Activated B cell treated with CpG ODN at 0.5 μM for 24 hours (primary cell): ENCODE measurements at regions not wholly inside any gene's neighbourhood (a gene's known extent, or its start where the extent isn't known, plus 50 kb on each side); places are given as distances from the start of the nearest gene placed in this dataset.

Source experiments
- ATAC-seq: fragments of 200-7000 bp; cut with Tn5 transposase; one replicate; pipeline ENCODE4 v1.10.0; 2021; ENCODE audit warnings: low read depth, mild to moderate bottlenecking, moderate library complexity
- CTCF ChIA-PET: fragments of 350-600 bp; sonication (Branson Sonifier 250); formaldehyde crosslinking; loops from one replicate; lab custom pipeline; 2021; ENCODE audit warnings: antibody characterized with exemption; lab: Charles Lee
- POLR2A ChIA-PET: fragments of 350-600 bp; sonication (Branson Sonifier 250); formaldehyde crosslinking; loops from one replicate; lab custom pipeline; 2021; ENCODE audit warnings: antibody characterized with exemption; lab: Charles Lee
- DNase-seq: peaks from one replicate; pipeline ENCODE4 v3.0.0; 2022
- H3K27ac Mint-ChIP-seq: one replicate; pipeline ENCODE4 v1.8.0; 2020; ENCODE audit warnings: mixed read lengths
- H3K27me3 Mint-ChIP-seq: one replicate; pipeline ENCODE4 v1.8.0; 2021; ENCODE audit warnings: mixed read lengths
- H3K36me3 Mint-ChIP-seq: one replicate; pipeline ENCODE4 v1.8.0; 2021; ENCODE audit warnings: low read depth, mixed read lengths
- H3K4me1 Mint-ChIP-seq: one replicate; pipeline ENCODE4 v1.8.0; 2021; ENCODE audit warnings: mixed read lengths
- H3K4me3 Mint-ChIP-seq: one replicate; pipeline ENCODE4 v1.8.0; 2020; ENCODE audit warnings: mild to moderate bottlenecking, mixed read lengths
- H3K9me3 Mint-ChIP-seq: one replicate; pipeline ENCODE4 v1.8.0; 2020; ENCODE audit warnings: mixed read lengths
- intact Hi-C: fragments of 100-400 bp; cut with micrococcal nuclease; formaldehyde crosslinking; loops from one replicate; pipeline ENCODE4 v1.15.1; 2024
- TF ChIP-seq, protein P1 (sequence below): fragments of 200-600 bp; IDR thresholded peaks from one replicate; pipeline ENCODE4 v1.8.0; 2022; ENCODE audit warnings: antibody characterized with exemption, mild to moderate bottlenecking

DNA sequence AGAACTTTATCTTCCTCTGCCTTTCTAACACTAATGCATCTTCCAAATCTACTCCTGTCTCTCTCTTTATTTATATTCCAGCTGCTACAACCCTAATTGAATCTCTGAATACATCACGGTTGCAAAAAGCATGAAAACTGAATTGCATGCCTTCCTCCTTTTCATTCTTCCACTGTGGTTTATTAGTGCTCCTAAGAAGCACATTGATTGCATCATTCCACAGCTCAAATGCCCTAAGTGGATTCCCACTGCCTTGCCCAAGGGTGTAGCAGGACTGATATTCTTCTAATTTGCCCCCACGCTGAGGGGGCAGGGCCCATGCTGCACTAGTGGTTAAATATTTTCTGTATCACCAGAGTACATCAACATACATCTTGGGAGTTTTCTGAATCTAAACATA lies 640.8 kb downstream of the EFNB2 start:
- CTCF ChIA-PET, result no interaction called here
- TF ChIP-seq, protein P1, sequence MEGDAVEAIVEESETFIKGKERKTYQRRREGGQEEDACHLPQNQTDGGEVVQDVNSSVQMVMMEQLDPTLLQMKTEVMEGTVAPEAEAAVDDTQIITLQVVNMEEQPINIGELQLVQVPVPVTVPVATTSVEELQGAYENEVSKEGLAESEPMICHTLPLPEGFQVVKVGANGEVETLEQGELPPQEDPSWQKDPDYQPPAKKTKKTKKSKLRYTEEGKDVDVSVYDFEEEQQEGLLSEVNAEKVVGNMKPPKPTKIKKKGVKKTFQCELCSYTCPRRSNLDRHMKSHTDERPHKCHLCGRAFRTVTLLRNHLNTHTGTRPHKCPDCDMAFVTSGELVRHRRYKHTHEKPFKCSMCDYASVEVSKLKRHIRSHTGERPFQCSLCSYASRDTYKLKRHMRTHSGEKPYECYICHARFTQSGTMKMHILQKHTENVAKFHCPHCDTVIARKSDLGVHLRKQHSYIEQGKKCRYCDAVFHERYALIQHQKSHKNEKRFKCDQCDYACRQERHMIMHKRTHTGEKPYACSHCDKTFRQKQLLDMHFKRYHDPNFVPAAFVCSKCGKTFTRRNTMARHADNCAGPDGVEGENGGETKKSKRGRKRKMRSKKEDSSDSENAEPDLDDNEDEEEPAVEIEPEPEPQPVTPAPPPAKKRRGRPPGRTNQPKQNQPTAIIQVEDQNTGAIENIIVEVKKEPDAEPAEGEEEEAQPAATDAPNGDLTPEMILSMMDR, result no peak
- H3K27ac Mint-ChIP-seq, result no peak overlapping the region
- POLR2A ChIA-PET, result no interaction called here
- intact Hi-C loops, result no loop called here
- no peak for ATAC-seq
- H3K9me3 Mint-ChIP-seq, result peaks cover 5% of the 10 kb centered on the region
- no peaks in the 10 kb centered on the region for H3K36me3 Mint-ChIP-seq
- H3K4me1 Mint-ChIP-seq, result no peaks in the 10 kb centered on the region
- no peak for DNase-seq
- no peak overlapping the region for H3K4me3 Mint-ChIP-seq
- H3K27me3 Mint-ChIP-seq, result no peaks in the 10 kb centered on the region

DNA sequence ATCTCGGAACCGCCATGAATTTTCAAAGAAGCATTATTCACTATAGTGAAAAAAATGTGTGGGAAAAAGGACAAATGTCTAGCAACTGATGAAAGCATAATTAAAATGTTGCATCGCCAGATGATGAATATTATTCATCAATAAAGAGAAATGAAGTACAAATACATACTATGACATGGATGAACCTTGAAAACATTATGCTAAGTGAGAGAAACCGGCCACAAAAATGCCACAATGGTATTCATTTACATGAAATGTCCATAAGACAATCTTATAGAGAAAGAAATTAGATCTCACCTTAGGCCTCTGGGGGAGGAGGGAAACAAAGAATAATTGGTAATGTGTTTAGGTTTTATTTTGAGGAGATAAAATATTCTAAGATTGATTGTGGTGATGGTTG lies 645.0 kb downstream of the EFNB2 start:
- Mint-ChIP-seq H3K4me1 (no peaks in the 10 kb centered on the region), H3K9me3 (no peaks in the 10 kb centered on the region), H3K27me3 (no peaks in the 10 kb centered on the region), H3K36me3 (no peaks in the 10 kb centered on the region), H3K27ac (no peak overlapping the region), H3K4me3 (no peak overlapping the region)
- ChIA-PET CTCF (no interaction called here), POLR2A (no interaction called here)
- intact Hi-C loops, result no loop called here
- ATAC-seq (no peak), DNase-seq (no peak)
- TF ChIP-seq, protein P1, result no peak

DNA sequence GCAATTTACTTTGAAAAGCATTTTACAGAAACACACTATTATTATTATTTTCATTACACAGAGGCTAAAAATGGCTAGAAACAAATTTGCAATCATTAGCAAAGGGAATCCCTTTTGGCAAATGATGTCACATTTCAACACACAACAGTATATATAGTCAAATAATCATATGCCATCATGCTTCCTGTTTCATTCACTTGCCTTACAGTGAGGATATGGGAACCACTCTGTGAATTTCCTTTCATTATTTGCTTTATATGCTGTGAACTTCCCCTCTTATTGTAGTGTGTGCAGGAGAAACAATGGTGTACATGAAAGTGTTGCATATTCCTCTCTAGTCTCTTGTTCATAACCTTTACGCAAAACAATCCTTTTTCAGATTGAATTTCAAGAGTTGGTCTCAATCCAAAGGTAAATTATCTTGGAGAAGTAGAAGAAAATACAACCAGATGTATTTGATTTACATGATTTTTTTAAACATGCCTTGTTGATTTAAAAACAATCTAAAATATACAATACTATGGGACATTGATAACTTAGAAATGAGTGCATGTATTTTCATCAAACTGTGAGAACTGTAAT lies 657.3 kb downstream of the EFNB2 start:
- ATAC-seq, result no peak
- DNase-seq, result no peak
- TF ChIP-seq, protein P1, result no peak
- CTCF ChIA-PET, result no interaction called here
- no peaks in the 10 kb centered on the region for H3K27me3 Mint-ChIP-seq
- intact Hi-C loops, result no loop called here
- POLR2A ChIA-PET, result no interaction called here
- no peak overlapping the region for H3K4me3 Mint-ChIP-seq
- peaks cover 4% of the 10 kb centered on the region for H3K9me3 Mint-ChIP-seq
- no peak overlapping the region for H3K27ac Mint-ChIP-seq
- H3K36me3 Mint-ChIP-seq, result no peaks in the 10 kb centered on the region
- no peaks in the 10 kb centered on the region for H3K4me1 Mint-ChIP-seq

DNA sequence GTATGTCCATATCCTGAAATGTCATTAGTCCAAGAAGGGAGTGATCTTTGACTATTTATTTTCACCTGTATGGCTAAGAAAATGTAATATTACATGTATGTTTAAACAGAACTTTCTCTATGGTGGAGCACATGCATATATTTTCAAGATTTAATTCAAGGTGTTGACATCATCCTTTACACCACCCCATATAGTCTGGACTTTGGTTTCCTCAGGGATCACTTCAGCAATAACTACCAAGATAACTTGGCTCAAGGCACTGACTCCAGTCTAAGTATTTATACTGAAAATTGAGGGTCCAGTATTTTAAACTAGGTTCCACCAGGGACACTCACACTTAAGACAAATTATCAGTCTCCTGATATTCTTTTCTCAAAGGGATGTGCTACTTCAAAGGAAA lies 660.6 kb downstream of the EFNB2 start:
- intact Hi-C loops, result no loop called here
- POLR2A ChIA-PET, result no interaction called here
- no peaks in the 10 kb centered on the region for H3K36me3 Mint-ChIP-seq

DNA sequence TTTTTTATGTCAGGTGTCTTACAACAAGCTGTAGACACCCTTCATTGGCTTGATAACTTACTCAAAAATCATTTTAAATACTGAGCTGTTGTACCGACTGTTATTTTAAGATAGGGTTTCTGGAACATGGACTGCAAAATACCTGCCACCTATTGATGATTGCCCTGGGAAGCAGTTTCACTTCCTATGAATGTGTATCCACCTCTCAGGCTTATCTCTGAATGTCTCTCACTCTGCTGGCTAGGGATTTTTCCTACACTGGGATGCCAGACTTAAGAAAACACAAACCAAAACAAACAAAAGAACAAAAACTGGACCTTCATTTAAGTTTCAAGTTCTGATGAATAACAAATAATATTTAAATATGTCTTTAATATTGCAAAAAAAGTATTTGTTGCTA lies 663.7 kb downstream of the EFNB2 start:
- Mint-ChIP-seq H3K4me3 (no peak overlapping the region), H3K4me1 (no peaks in the 10 kb centered on the region), H3K27ac (no peak overlapping the region), H3K27me3 (no peaks in the 10 kb centered on the region), H3K36me3 (no peaks in the 10 kb centered on the region), H3K9me3 (peaks cover 5% of the 10 kb centered on the region)
- ChIA-PET CTCF (no interaction called here), POLR2A (no interaction called here)
- no peak for DNase-seq
- TF ChIP-seq, protein P1, result no peak
- ATAC-seq, result no peak
- intact Hi-C loops, result no loop called here

More for the DNA sequence above, 660.6 kb downstream of the EFNB2 start:
- Mint-ChIP-seq H3K27me3 (no peaks in the 10 kb centered on the region), H3K4me3 (no peak overlapping the region), H3K4me1 (no peaks in the 10 kb centered on the region), H3K9me3 (peaks cover 2% of the 10 kb centered on the region), H3K27ac (no peak overlapping the region)
- ATAC-seq (no peak), DNase-seq (no peak)
- CTCF ChIA-PET, result no interaction called here
- TF ChIP-seq, protein P1, result no peak
